ENCODE measurements at regions not wholly inside any gene's neighbourhood (a gene's known extent, or its start where the extent isn't known, plus 50 kb on each side); places are given as distances from the start of the nearest gene placed in this dataset.

GRCh38 chr6:96299525-96299924 lies 222.1 kb upstream of the UFL1 start:
- no peaks in the 10 kb centered on the region for H3K36me3 ChIP-seq
- WGBS, 3 donors: 93 to 96% (median 93%) methylated on average over 1 of the region's 1 CpG
- no peaks in the 10 kb centered on the region for H3K27me3 ChIP-seq
- intact Hi-C loops (cut with DNase I): no loop called here
- TF ChIP-seq CTCF (IDR thresholded peaks at IDR 0.05) (no peak), EP300 (IDR thresholded peaks at IDR 0.05) (no peak), POLR2A (IDR thresholded peaks at IDR 0.05) (no peak)
- no peak overlapping the region for H3K4me3 ChIP-seq
- H3K27ac ChIP-seq: no peak overlapping the region
- H3K4me1 ChIP-seq (ENCODE audit: insufficient read depth): no peaks in the 10 kb centered on the region
- DNase-seq: no peak
- H3K9me3 ChIP-seq: no peaks in the 10 kb centered on the region

- DNase-seq: no peak
- 21 to 31% (median 26%) methylated on average over 3 of the region's 3 CpGs for WGBS, 3 donors
- TF ChIP-seq CTCF (IDR thresholded peaks at IDR 0.05): no peak
- TF ChIP-seq POLR2A (IDR thresholded peaks at IDR 0.05): no peak
- no peak for TF ChIP-seq EP300 (IDR thresholded peaks at IDR 0.05)
- Histone ChIP-seq H3K4me1 (ENCODE audit: insufficient read depth) (no peaks in the 10 kb centered on the region), H3K36me3 (no peaks in the 10 kb centered on the region), H3K4me3 (no peak overlapping the region), H3K9me3 (no peaks in the 10 kb centered on the region), H3K27ac (no peak overlapping the region), H3K27me3 (no peaks in the 10 kb centered on the region)
- intact Hi-C loops (cut with DNase I): no loop called here
These were observed 220.6 kb upstream of the UFL1 start for GRCh38 chr6:96301023-96301422.

DNA sequence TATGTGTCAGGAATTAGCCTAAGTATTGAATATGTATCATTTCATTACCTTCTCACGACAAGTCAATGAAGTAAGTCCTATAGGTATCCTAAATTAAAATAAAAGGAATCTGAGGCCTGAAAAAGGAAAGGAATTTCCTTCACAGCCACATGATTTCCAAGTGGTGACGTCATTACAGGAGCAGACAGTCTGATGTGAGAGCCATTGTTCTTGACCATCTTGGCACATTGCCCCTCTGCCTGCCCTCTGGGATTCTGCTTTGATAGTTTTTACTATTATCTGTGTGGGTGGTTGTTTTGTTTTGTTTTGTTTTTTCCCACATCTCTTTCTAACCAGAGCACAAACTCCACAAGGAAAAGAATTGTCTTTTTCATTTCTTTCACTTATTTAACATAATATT lies 219.8 kb upstream of the UFL1 start:
- Histone ChIP-seq H3K27ac (no peak overlapping the region), H3K27me3 (no peaks in the 10 kb centered on the region), H3K4me1 (ENCODE audit: insufficient read depth) (no peaks in the 10 kb centered on the region), H3K4me3 (no peak overlapping the region), H3K9me3 (no peaks in the 10 kb centered on the region), H3K36me3 (no peaks in the 10 kb centered on the region)
- TF ChIP-seq EP300 (IDR thresholded peaks at IDR 0.05): no peak
- no peak for TF ChIP-seq CTCF (IDR thresholded peaks at IDR 0.05)
- no peak for TF ChIP-seq POLR2A (IDR thresholded peaks at IDR 0.05)
- intact Hi-C loops (cut with DNase I): no loop called here
- 64 to 78% (median 76%) methylated on average over 2 of the region's 2 CpGs for WGBS, 3 donors
- DNase-seq: no peak

GRCh38 chr6:96302991-96303390 lies 218.6 kb upstream of the UFL1 start:
- TF ChIP-seq EP300 (IDR thresholded peaks at IDR 0.05): no peak
- TF ChIP-seq POLR2A (IDR thresholded peaks at IDR 0.05): no peak
- no peak for TF ChIP-seq CTCF (IDR thresholded peaks at IDR 0.05)
- intact Hi-C loops (cut with DNase I): no loop called here

GRCh38 chr6:96304997-96305396 lies 216.6 kb upstream of the UFL1 start:
- intact Hi-C loops (cut with DNase I): no loop called here
- WGBS, 3 donors: 48 to 63% (median 54%) methylated on average over 2 of the region's 2 CpGs
- no peaks in the 10 kb centered on the region for H3K4me1 ChIP-seq (ENCODE audit: insufficient read depth)

More at GRCh38 chr6:96302991-96303390, 218.6 kb upstream of the UFL1 start:
- Histone ChIP-seq H3K4me1 (ENCODE audit: insufficient read depth) (no peaks in the 10 kb centered on the region), H3K4me3 (no peak overlapping the region), H3K36me3 (no peaks in the 10 kb centered on the region), H3K9me3 (no peaks in the 10 kb centered on the region), H3K27ac (no peak overlapping the region), H3K27me3 (no peaks in the 10 kb centered on the region)
- no peak for DNase-seq
- 64 to 73% (median 72%) methylated on average over 3 of the region's 3 CpGs for WGBS, 3 donors

More at GRCh38 chr6:96304997-96305396, 216.6 kb upstream of the UFL1 start:
- no peak for TF ChIP-seq EP300 (IDR thresholded peaks at IDR 0.05)
- TF ChIP-seq POLR2A (IDR thresholded peaks at IDR 0.05): no peak
- no peak for TF ChIP-seq CTCF (IDR thresholded peaks at IDR 0.05)
- DNase-seq: no peak
- Histone ChIP-seq H3K27ac (no peak overlapping the region), H3K4me3 (no peak overlapping the region), H3K27me3 (no peaks in the 10 kb centered on the region), H3K9me3 (no peaks in the 10 kb centered on the region), H3K36me3 (no peaks in the 10 kb centered on the region)
